WI38 (cell line): ENCODE measurements at regions not wholly inside any gene's neighbourhood (a gene's known extent, or its start where the extent isn't known, plus 50 kb on each side); places are given as distances from the start of the nearest gene placed in this dataset.

Experiments
- H3K4me3 ChIP-seq: 2 replicates; pipeline ENCODE4 v1.5.1; 2011; ENCODE audit warnings: low read depth, mild to moderate bottlenecking, control low read depth, low read length
- TF ChIP-seq, protein P1 (sequence below): IDR thresholded peaks from 2 replicates; pipeline ENCODE4 v1.5.1; 2012; ENCODE audit warnings: low read depth, mild to moderate bottlenecking, control low read depth, low read length

GRCh38 chr13:62043600-62043999 lies 628.0 kb upstream of the PCDH20 start:
- TF ChIP-seq, protein P1, sequence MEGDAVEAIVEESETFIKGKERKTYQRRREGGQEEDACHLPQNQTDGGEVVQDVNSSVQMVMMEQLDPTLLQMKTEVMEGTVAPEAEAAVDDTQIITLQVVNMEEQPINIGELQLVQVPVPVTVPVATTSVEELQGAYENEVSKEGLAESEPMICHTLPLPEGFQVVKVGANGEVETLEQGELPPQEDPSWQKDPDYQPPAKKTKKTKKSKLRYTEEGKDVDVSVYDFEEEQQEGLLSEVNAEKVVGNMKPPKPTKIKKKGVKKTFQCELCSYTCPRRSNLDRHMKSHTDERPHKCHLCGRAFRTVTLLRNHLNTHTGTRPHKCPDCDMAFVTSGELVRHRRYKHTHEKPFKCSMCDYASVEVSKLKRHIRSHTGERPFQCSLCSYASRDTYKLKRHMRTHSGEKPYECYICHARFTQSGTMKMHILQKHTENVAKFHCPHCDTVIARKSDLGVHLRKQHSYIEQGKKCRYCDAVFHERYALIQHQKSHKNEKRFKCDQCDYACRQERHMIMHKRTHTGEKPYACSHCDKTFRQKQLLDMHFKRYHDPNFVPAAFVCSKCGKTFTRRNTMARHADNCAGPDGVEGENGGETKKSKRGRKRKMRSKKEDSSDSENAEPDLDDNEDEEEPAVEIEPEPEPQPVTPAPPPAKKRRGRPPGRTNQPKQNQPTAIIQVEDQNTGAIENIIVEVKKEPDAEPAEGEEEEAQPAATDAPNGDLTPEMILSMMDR: no peak
- no peak overlapping the region for H3K4me3 ChIP-seq

- H3K4me3 ChIP-seq: no peak overlapping the region
- TF ChIP-seq, protein P1: no peak
These were observed 625.2 kb upstream of the PCDH20 start for GRCh38 chr13:62040806-62041205.

DNA sequence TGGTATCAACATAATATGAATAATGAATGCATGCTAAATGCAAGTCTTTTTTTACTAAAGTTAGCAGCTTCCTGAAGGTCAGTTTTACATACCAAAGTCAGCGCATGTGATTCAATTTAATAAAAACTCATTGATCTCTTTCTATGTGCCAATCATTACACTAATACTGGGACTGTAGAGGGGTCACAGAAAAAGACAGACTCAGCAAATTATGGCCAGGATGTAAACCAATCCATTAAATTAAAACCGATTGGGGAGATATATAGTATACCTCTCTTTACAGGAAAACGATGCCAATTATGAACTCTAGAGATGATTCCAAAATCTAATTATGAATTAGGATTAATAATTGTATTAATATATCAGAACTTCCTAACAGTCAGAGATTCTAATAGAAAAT lies 624.4 kb upstream of the PCDH20 start:
- H3K4me3 ChIP-seq: no peak overlapping the region
- TF ChIP-seq, protein P1: no peak

GRCh38 chr13:62038214-62038613 lies 622.6 kb upstream of the PCDH20 start:
- H3K4me3 ChIP-seq: no peak overlapping the region
- TF ChIP-seq, protein P1: no peak

DNA sequence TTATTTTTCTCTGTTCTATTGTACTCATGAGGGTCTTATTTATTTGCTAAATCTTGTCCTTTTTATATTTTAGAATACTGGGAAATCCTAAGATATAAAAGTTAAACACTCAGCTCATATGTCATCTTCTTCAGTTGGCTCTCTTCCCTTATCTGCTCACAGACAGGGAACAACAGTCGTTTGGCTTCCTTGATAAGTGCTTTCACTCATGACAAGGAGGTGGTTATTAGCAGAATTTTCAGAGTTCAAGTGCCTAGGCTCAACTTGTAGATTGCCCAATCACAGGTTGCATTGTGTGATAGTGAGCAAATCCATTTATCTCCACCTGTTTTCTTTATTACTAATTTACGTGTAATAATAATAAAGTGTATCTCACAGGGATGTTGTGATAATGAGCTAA lies 620.3 kb upstream of the PCDH20 start:
- TF ChIP-seq, protein P1: no peak
- H3K4me3 ChIP-seq: no peak overlapping the region

- H3K4me3 ChIP-seq: no peak overlapping the region
- TF ChIP-seq, protein P1: no peak
These were observed 618.3 kb upstream of the PCDH20 start for GRCh38 chr13:62033934-62034333.

- H3K4me3 ChIP-seq: no peak overlapping the region
- TF ChIP-seq, protein P1: no peak
These were observed 606.7 kb upstream of the PCDH20 start for GRCh38 chr13:62022369-62022768.
